Left ventricle myocardium inferior (tissue), 1 donor: ENCODE measurements at regions not wholly inside any gene's neighbourhood (a gene's known extent, or its start where the extent isn't known, plus 50 kb on each side); places are given as distances from the start of the nearest gene placed in this dataset.

ENCODE experiments used
- DNase-seq: peaks from one replicate; pipeline ENCODE4 v3.0.0-alpha.2; 2020
- H3K27ac ChIP-seq: fragments of 200-600 bp; replicated peaks from 2 replicates; pipeline ENCODE4 v1.8.0; 2021
- H3K27me3 ChIP-seq: fragments of 200-600 bp; 2 replicates; pipeline ENCODE4 v1.8.0; 2021; ENCODE audit warnings: low read depth
- H3K36me3 ChIP-seq: fragments of 200-600 bp; 2 replicates; pipeline ENCODE4 v1.8.0; 2021
- H3K4me1 ChIP-seq: fragments of 200-600 bp; 2 replicates; pipeline ENCODE4 v1.8.0; 2021
- H3K4me3 ChIP-seq: fragments of 200-600 bp; 2 replicates; pipeline ENCODE4 v1.8.0; 2021; ENCODE audit warnings: mild to moderate bottlenecking, moderate library complexity
- H3K9me3 ChIP-seq: fragments of 200-600 bp; replicated peaks from 2 replicates; pipeline ENCODE4 v1.8.0; 2021
- CTCF ChIP-seq: fragments of 200-600 bp; IDR thresholded peaks from 2 replicates; pipeline ENCODE4 v1.8.0; 2021; ENCODE audit warnings: antibody characterized with exemption, mild to moderate bottlenecking, borderline replicate concordance
- intact Hi-C: fragments of 100-400 bp; cut with micrococcal nuclease; formaldehyde crosslinking; loops from one replicate; pipeline ENCODE4 v1.11.0; 2022
- donor health status: DM: no; HTN: yes; CAD: no; lungs with severe emphysema.

- TF ChIP-seq CTCF = no peak
- H3K9me3 ChIP-seq = no peaks in the 10 kb centered on the region
- no peaks in the 10 kb centered on the region for H3K27me3 ChIP-seq
- peaks cover 51% of the 10 kb centered on the region for H3K4me1 ChIP-seq
- no peak overlapping the region for H3K4me3 ChIP-seq
- intact Hi-C loops = no loop called here
- no peak for DNase-seq
- no peaks in the 10 kb centered on the region for H3K36me3 ChIP-seq
- no peak overlapping the region for H3K27ac ChIP-seq
These were observed 137.0 kb downstream of the PLPP3 start for GRCh38 chr1:56442290-56442877.

GRCh38 chr1:56441601-56442000, 137.8 kb downstream of the PLPP3 start:
- intact Hi-C loops = no loop called here
- no peaks in the 10 kb centered on the region for H3K27me3 ChIP-seq
- DNase-seq = no peak
- no peak for TF ChIP-seq CTCF
- H3K9me3 ChIP-seq = no peaks in the 10 kb centered on the region
- no peak overlapping the region for H3K4me3 ChIP-seq
- H3K36me3 ChIP-seq = no peaks in the 10 kb centered on the region
- peaks cover 51% of the 10 kb centered on the region for H3K4me1 ChIP-seq
- no peak overlapping the region for H3K27ac ChIP-seq

GRCh38 chr1:56439610-56440264, 139.6 kb downstream of the PLPP3 start:
- H3K9me3 ChIP-seq = no peaks in the 10 kb centered on the region
- peak; percentile 48 for DNase-seq
- TF ChIP-seq CTCF = no peak
- no peaks in the 10 kb centered on the region for H3K36me3 ChIP-seq
- H3K27ac ChIP-seq = peak overlapping the region; percentile 86
- no peak overlapping the region for H3K4me3 ChIP-seq
- peaks cover 53% of the 10 kb centered on the region for H3K4me1 ChIP-seq
- intact Hi-C loops = no loop called here
- H3K27me3 ChIP-seq = no peaks in the 10 kb centered on the region

GRCh38 chr1:56438901-56439551, 140.3 kb downstream of the PLPP3 start:
- TF ChIP-seq CTCF = no peak
- intact Hi-C loops = no loop called here
- H3K36me3 ChIP-seq = no peaks in the 10 kb centered on the region
- no peaks in the 10 kb centered on the region for H3K27me3 ChIP-seq
- peaks cover 56% of the 10 kb centered on the region for H3K4me1 ChIP-seq
- H3K27ac ChIP-seq = peak overlapping the region; percentile 86
- DNase-seq = peak; percentile 23
- no peak overlapping the region for H3K4me3 ChIP-seq
- H3K9me3 ChIP-seq = no peaks in the 10 kb centered on the region

GRCh38 chr1:56437959-56438358, 141.4 kb downstream of the PLPP3 start:
- Histone ChIP-seq H3K4me3 (no peak overlapping the region), H3K27ac (peak overlapping the region; percentile 86), H3K9me3 (no peaks in the 10 kb centered on the region), H3K27me3 (no peaks in the 10 kb centered on the region), H3K36me3 (no peaks in the 10 kb centered on the region), H3K4me1 (peaks cover 66% of the 10 kb centered on the region)
- DNase-seq = no peak
- intact Hi-C loops = no loop called here
- no peak for TF ChIP-seq CTCF
